Ovary (tissue), 7 donors: ENCODE measurements at regions not wholly inside any gene's neighbourhood (a gene's known extent, or its start where the extent isn't known, plus 50 kb on each side); places are given as distances from the start of the nearest gene placed in this dataset.

Source experiments
- DNase-seq, 5 donors: peaks; one replicate each; pipeline ENCODE4 v3.0.0-alpha.2; 2019 to 2020
- H3K27ac ChIP-seq, 2 donors: fragments of 200-600 bp; one replicate each; pipeline versions ENCODE4 v1.5.1 to v1.8.0; 2019 to 2022
- H3K27me3 ChIP-seq: fragments of 200-600 bp; one replicate; pipeline ENCODE4 v1.8.0; 2022
- H3K36me3 ChIP-seq: fragments of 200-600 bp; sonication (generic); one replicate; pipeline ENCODE4 v1.5.1; 2019
- H3K4me1 ChIP-seq: one replicate; pipeline ENCODE4 v1.8.1; 2013; ENCODE audit warnings: mild to moderate bottlenecking, moderate library complexity; ENCODE audit not compliant: insufficient read depth
- H3K4me3 ChIP-seq: fragments of 200-600 bp; sonication (generic); one replicate; pipeline ENCODE4 v1.5.1; 2017
- H3K9me3 ChIP-seq, 2 donors: fragments of 200-600 bp in 1 of 2; sonication (generic) in 1 of 2; one replicate each; pipeline versions ENCODE4 v1.5.1 to v1.8.1; 2013 to 2019; ENCODE audit warnings: mild to moderate bottlenecking in 1 of 2, moderate library complexity in 1 of 2
- CTCF ChIP-seq, 3 donors: fragments of 450-650 bp in 2 of 3; fragments of 200-600 bp in 1 of 3; IDR thresholded peaks; one replicate each; pipeline versions ENCODE4 v1.5.1 to v1.8.0; 2016 to 2022; ENCODE audit warnings: antibody characterized with exemption in 3 of 3, mild to moderate bottlenecking in 1 of 3
- EP300 ChIP-seq: sonication (generic); formaldehyde crosslinking; IDR thresholded peaks from one replicate; pipeline ENCODE4 v1.6.1; 2017; ENCODE audit warnings: antibody characterized with exemption
- POLR2A ChIP-seq: fragments of 450-650 bp; IDR thresholded peaks from one replicate; pipeline ENCODE4 v1.6.1; 2017; ENCODE audit warnings: antibody characterized with exemption, mild to moderate bottlenecking, moderate library complexity
- WGBS, 3 donors: extraction: QIAGEN DNeasy Blood & Tissue Kit in 1 of 3; methylation state at CpG; one replicate each; pipeline versions ENCODE4 v1.1.5 to v1.1.7; 2013 to 2017; 5-methylcytosine and 5-hydroxymethylcytosine counted together
- intact Hi-C, 4 donors: fragments of 100-400 bp; cut with DNase I; formaldehyde crosslinking; loops; one replicate each; pipeline versions ENCODE4 v1.11.0 to v1.15.1; 2022 to 2023
- donor health status: DM: no; HTN: no; CAD: no; lungs with moderate emphysema.
- donor health status: DM: no; HTN: no; CAD: no.
- donor health status: Bipolar disorder and iron deficiency.
- donor health status: DM: no; HTN: no; CAD: no.
- donor health status: DM: yes; HTN: yes; CAD: no.

- no peaks in the 10 kb centered on the region for H3K4me1 ChIP-seq
- TF ChIP-seq CTCF (IDR thresholded peaks at IDR 0.05) = no peak
- TF ChIP-seq POLR2A = no peak
- no peak for TF ChIP-seq EP300
- no peaks in the 10 kb centered on the region for H3K9me3 ChIP-seq
- no peaks in the 10 kb centered on the region for H3K36me3 ChIP-seq
- no peak overlapping the region for H3K4me3 ChIP-seq
- no peaks in the 10 kb centered on the region for H3K27me3 ChIP-seq
- no peak for DNase-seq
- intact Hi-C loops = no loop called here
- H3K27ac ChIP-seq = no peak overlapping the region
- 82 to 90% (median 83%) methylated on average over 11 of the region's 11 CpGs for WGBS, 3 donors
Measured at GRCh38 chr2:105625632-105626031, 119.1 kb upstream of the NCK2 start.

DNA sequence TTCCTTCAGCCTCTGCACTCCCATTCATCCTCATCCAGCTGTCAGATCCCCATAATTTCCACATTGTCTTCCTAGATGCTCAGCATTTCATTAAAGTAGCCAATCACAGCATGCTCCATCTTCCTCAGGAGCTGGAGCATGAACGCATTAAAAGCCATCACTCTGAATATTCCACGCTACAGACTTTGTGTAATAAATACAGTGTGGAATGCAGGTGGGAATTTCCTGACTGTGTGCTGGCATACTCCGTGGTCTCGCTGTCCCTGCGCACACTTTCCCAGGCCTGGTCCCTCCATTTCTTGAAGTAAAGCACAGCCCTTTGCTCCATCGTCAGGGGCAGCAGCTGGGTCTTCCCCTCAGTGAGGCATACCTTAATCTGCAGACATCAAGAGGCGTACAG is 123.7 kb upstream of the NCK2 start:
- Histone ChIP-seq H3K4me3 (no peak overlapping the region), H3K9me3 (no peaks in the 10 kb centered on the region), H3K27ac (no peak overlapping the region), H3K36me3 (no peaks in the 10 kb centered on the region), H3K27me3 (no peaks in the 10 kb centered on the region), H3K4me1 (no peaks in the 10 kb centered on the region)
- 80 to 95% (median 80%) methylated on average over 7 of the region's 7 CpGs for WGBS, 3 donors
- no peak for TF ChIP-seq EP300
- TF ChIP-seq CTCF (IDR thresholded peaks at IDR 0.05) = no peak
- TF ChIP-seq POLR2A = no peak
- DNase-seq = no peak
- intact Hi-C loops = no loop called here

DNA sequence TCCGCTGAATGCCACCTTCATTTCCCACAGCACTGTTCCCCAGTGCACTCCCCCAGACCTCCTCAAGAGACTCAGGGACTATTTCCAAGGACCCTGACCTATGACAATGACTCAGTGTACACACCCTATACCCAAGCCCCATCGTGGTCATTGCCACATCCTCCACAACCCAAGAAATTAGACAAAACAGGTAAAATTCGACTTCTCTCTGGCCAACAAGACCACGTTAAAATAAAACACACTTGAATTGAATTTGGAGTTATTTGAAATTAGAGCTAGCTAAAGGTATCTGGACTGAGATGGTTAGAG is 126.4 kb upstream of the NCK2 start:
- H3K4me1 ChIP-seq = no peaks in the 10 kb centered on the region
- TF ChIP-seq CTCF (IDR thresholded peaks at IDR 0.05) = no peak
- no peak for TF ChIP-seq POLR2A
- TF ChIP-seq EP300 = no peak
- H3K4me3 ChIP-seq = no peak overlapping the region
- DNase-seq = no peak
- intact Hi-C loops = no loop called here
- H3K36me3 ChIP-seq = no peaks in the 10 kb centered on the region
- H3K9me3 ChIP-seq = no peaks in the 10 kb centered on the region
- no peaks in the 10 kb centered on the region for H3K27me3 ChIP-seq
- H3K27ac ChIP-seq = no peak overlapping the region
- whole genome bisulfite sequencing, 3 donors = 78 to 82% (median 78%) methylated on average over 4 of the region's 4 CpGs

GRCh38 chr2:105617631-105618350 is 126.9 kb upstream of the NCK2 start:
- intact Hi-C loops = no loop called here
- no peaks in the 10 kb centered on the region for H3K36me3 ChIP-seq
- WGBS, 3 donors = 84 to 85% (median 85%) methylated on average over 12 of the region's 12 CpGs
- no peaks in the 10 kb centered on the region for H3K27me3 ChIP-seq
- no peak for DNase-seq
- H3K4me1 ChIP-seq = no peaks in the 10 kb centered on the region
- TF ChIP-seq EP300 (no peak), POLR2A (no peak), CTCF (IDR thresholded peaks at IDR 0.05) (no peak)
- no peaks in the 10 kb centered on the region for H3K9me3 ChIP-seq
- H3K27ac ChIP-seq = no peak overlapping the region
- H3K4me3 ChIP-seq = no peak overlapping the region
